Common myeloid progenitor, CD34-positive (primary cell): ENCODE measurements at regions not wholly inside any gene's neighbourhood (a gene's known extent, or its start where the extent isn't known, plus 50 kb on each side); places are given as distances from the start of the nearest gene placed in this dataset.

Experiments
- CTCF ChIA-PET: fragments of 350-600 bp; sonication (Branson Sonifier 250); formaldehyde crosslinking; loops from one replicate; lab custom pipeline; 2021; ENCODE audit warnings: antibody characterized with exemption; lab: Charles Lee
- POLR2A ChIA-PET: fragments of 350-600 bp; sonication (Branson Sonifier 250); formaldehyde crosslinking; loops from one replicate; lab custom pipeline; 2021; ENCODE audit warnings: antibody characterized with exemption; lab: Charles Lee
- DNase-seq, 3 donors: peaks; one replicate each; pipeline versions ENCODE4 v3.0.0 to v3.0.0-alpha.2; 2013
- H3K27ac ChIP-seq, 2 experiments: 1 replicate in 1 of 2; 2 replicates in 1 of 2; pipeline ENCODE4 v1.7.0; 2013; ENCODE audit warnings: inconsistent platforms in 2 of 2, low read length in 2 of 2, mild to moderate bottlenecking in 2 of 2, low read depth in 1 of 2, moderate library complexity in 1 of 2; ENCODE audit not compliant: severe bottlenecking in 2 of 2, insufficient read depth in 1 of 2, poor library complexity in 1 of 2
- H3K27me3 ChIP-seq, 5 experiments: replicated peaks in 2 of 5; 1 replicate in 3 of 5; 2 replicates in 2 of 5; pipeline versions ENCODE4 v1.6.1 to v1.7.0; 2013; ENCODE audit warnings: low read length in 4 of 5, mild to moderate bottlenecking in 2 of 5, moderate library complexity in 2 of 5, inconsistent platforms in 1 of 5; ENCODE audit not compliant: insufficient read depth in 5 of 5, control insufficient read depth in 4 of 5
- H3K36me3 ChIP-seq, 4 experiments: 1 replicate in 2 of 4; 2 replicates in 2 of 4; pipeline versions ENCODE4 v1.6.1 to v1.7.0; 2013; ENCODE audit warnings: low read length in 3 of 4, control low read depth in 1 of 4, mild to moderate bottlenecking in 1 of 4; ENCODE audit not compliant: control insufficient read depth in 4 of 4, insufficient read depth in 4 of 4
- H3K4me1 ChIP-seq, 4 experiments: 1 replicate in 3 of 4; 2 replicates in 1 of 4; pipeline versions ENCODE4 v1.6.1 to v1.7.1; 2013; ENCODE audit warnings: low read length in 3 of 4, mild to moderate bottlenecking in 3 of 4, control low read depth in 1 of 4, inconsistent platforms in 1 of 4, moderate library complexity in 1 of 4; ENCODE audit not compliant: control insufficient read depth in 4 of 4, insufficient read depth in 4 of 4; ENCODE audit errors: control extremely low read depth in 1 of 4
- H3K4me3 ChIP-seq, 7 experiments: 1 replicate in 4 of 7; 2 replicates in 3 of 7; pipeline versions ENCODE4 v1.5.1 to v1.7.0; 2013; ENCODE audit warnings: mild to moderate bottlenecking in 7 of 7, low read length in 6 of 7, moderate library complexity in 6 of 7, inconsistent platforms in 2 of 7, low read depth in 2 of 7, control low read depth in 1 of 7; ENCODE audit not compliant: insufficient read depth in 4 of 7, control insufficient read depth in 1 of 7; ENCODE audit errors: extremely low read depth in 1 of 7
- H3K9me3 ChIP-seq, 5 experiments: 1 replicate in 4 of 5; 2 replicates in 1 of 5; pipeline versions ENCODE4 v1.6.1 to v1.7.1; 2013; ENCODE audit warnings: low read length in 4 of 5, mild to moderate bottlenecking in 2 of 5, inconsistent platforms in 1 of 5, low read depth in 1 of 5, moderate library complexity in 1 of 5; ENCODE audit not compliant: control insufficient read depth in 4 of 5, insufficient read depth in 2 of 5; ENCODE audit errors: control extremely low read depth in 1 of 5
- WGBS: methylation state at CpG from one replicate; pipeline ENCODE4 v1.1.5; 2013; ENCODE audit not compliant: insufficient coverage; 5-methylcytosine and 5-hydroxymethylcytosine counted together

GRCh38 chr4:85291226-85291625 is 183.7 kb upstream of the ARHGAP24 start:
- POLR2A ChIA-PET = no interaction called here
- no peak overlapping the region for H3K27ac ChIP-seq
- no peaks in the 10 kb centered on the region for H3K36me3 ChIP-seq
- no peaks in the 10 kb centered on the region for H3K27me3 ChIP-seq
- WGBS = no CpG with 5 or more reads among the region's 2 CpGs
- H3K9me3 ChIP-seq = peaks cover 0 to 3% (median 0%) of the 10 kb centered on the region in 5 experiments
- CTCF ChIA-PET = no interaction called here
- H3K4me1 ChIP-seq = no peaks in the 10 kb centered on the region
- H3K4me3 ChIP-seq = no peak overlapping the region
- DNase-seq = no peak

- ChIA-PET POLR2A (no interaction called here), CTCF (no interaction called here)
- Histone ChIP-seq H3K27ac (no peak overlapping the region), H3K4me1 (no peaks in the 10 kb centered on the region), H3K4me3 (no peak overlapping the region), H3K27me3 (no peaks in the 10 kb centered on the region), H3K36me3 (no peaks in the 10 kb centered on the region), H3K9me3 (no peaks in the 10 kb centered on the region)
- no CpG with 5 or more reads among the region's 2 CpGs for WGBS
- no peak for DNase-seq
These were observed 176.9 kb upstream of the ARHGAP24 start for GRCh38 chr4:85298037-85298436.

- no peak for DNase-seq
- H3K9me3 ChIP-seq = no peaks in the 10 kb centered on the region
- WGBS = 94% methylated on average over 2 of the region's 3 CpGs
- no peaks in the 10 kb centered on the region for H3K4me1 ChIP-seq
- no peaks in the 10 kb centered on the region for H3K27me3 ChIP-seq
- H3K36me3 ChIP-seq = no peaks in the 10 kb centered on the region
- H3K4me3 ChIP-seq = no peak overlapping the region
- ChIA-PET CTCF (no interaction called here), POLR2A (no interaction called here)
- no peak overlapping the region for H3K27ac ChIP-seq
These were observed 172.7 kb upstream of the ARHGAP24 start for GRCh38 chr4:85302193-85302736.

GRCh38 chr4:85302756-85303155 is 172.2 kb upstream of the ARHGAP24 start:
- no peak overlapping the region for H3K4me3 ChIP-seq
- ChIA-PET POLR2A (no interaction called here), CTCF (no interaction called here)
- 83% methylated on average over 2 of the region's 4 CpGs for WGBS
- H3K9me3 ChIP-seq = no peaks in the 10 kb centered on the region
- no peak overlapping the region for H3K27ac ChIP-seq
- no peaks in the 10 kb centered on the region for H3K27me3 ChIP-seq
- H3K36me3 ChIP-seq = no peaks in the 10 kb centered on the region
- no peaks in the 10 kb centered on the region for H3K4me1 ChIP-seq
- no peak for DNase-seq

GRCh38 chr4:85318415-85318814 is 156.5 kb upstream of the ARHGAP24 start:
- CTCF ChIA-PET = no interaction called here
- Histone ChIP-seq H3K9me3 (peaks cover 0 to 12% (median 0%) of the 10 kb centered on the region in 5 experiments), H3K4me3 (no peak overlapping the region), H3K27ac (no peak overlapping the region), H3K4me1 (no peaks in the 10 kb centered on the region), H3K27me3 (peaks cover 0 to 2% (median 0%) of the 10 kb centered on the region in 5 experiments), H3K36me3 (no peaks in the 10 kb centered on the region)
- no peak for DNase-seq
- POLR2A ChIA-PET = no interaction called here

GRCh38 chr4:85358831-85359230 is 116.1 kb upstream of the ARHGAP24 start:
- no peaks in the 10 kb centered on the region for H3K4me1 ChIP-seq
- ChIA-PET POLR2A (no interaction called here), CTCF (no interaction called here)
- no peak overlapping the region for H3K4me3 ChIP-seq
- H3K27ac ChIP-seq = no peak overlapping the region
- peaks cover 0 to 6% (median 1%) of the 10 kb centered on the region in 5 experiments for H3K9me3 ChIP-seq
- no peaks in the 10 kb centered on the region for H3K36me3 ChIP-seq
- no peaks in the 10 kb centered on the region for H3K27me3 ChIP-seq
- no peak for DNase-seq

- 100% methylated on average over 1 of the region's 2 CpGs for WGBS
- CTCF ChIA-PET = no interaction called here
These were observed 112.4 kb upstream of the ARHGAP24 start for GRCh38 chr4:85362550-85362949.

More at GRCh38 chr4:85362550-85362949, 112.4 kb upstream of the ARHGAP24 start:
- H3K4me1 ChIP-seq = no peaks in the 10 kb centered on the region
- no peak overlapping the region for H3K27ac ChIP-seq
- no peaks in the 10 kb centered on the region for H3K36me3 ChIP-seq
- DNase-seq = no peak
- POLR2A ChIA-PET = no interaction called here
- H3K4me3 ChIP-seq = no peak overlapping the region
- no peaks in the 10 kb centered on the region for H3K27me3 ChIP-seq
- H3K9me3 ChIP-seq = peaks cover 0 to 6% (median 1%) of the 10 kb centered on the region in 5 experiments
